Endodermal cell (in vitro differentiated cells): ENCODE measurements at regions not wholly inside any gene's neighbourhood (a gene's known extent, or its start where the extent isn't known, plus 50 kb on each side); places are given as distances from the start of the nearest gene placed in this dataset.

Source experiments
- DNase-seq: peaks from one replicate; pipeline ENCODE4 v3.0.0-alpha.2; 2017
- H3K27ac ChIP-seq: 2 replicates; pipeline ENCODE4 v1.5.1; 2013; ENCODE audit warnings: mild to moderate bottlenecking, low read depth, low read length, moderate library complexity
- H3K27me3 ChIP-seq: 2 replicates; pipeline ENCODE4 v1.6.1; 2013; ENCODE audit warnings: mild to moderate bottlenecking, low read length, moderate library complexity; ENCODE audit not compliant: insufficient read depth, control insufficient read depth, poor library complexity, severe bottlenecking
- H3K36me3 ChIP-seq: 2 replicates; pipeline ENCODE4 v1.7.0; 2013; ENCODE audit warnings: mild to moderate bottlenecking, low read length, moderate library complexity; ENCODE audit not compliant: control insufficient read depth, insufficient read depth
- H3K4me1 ChIP-seq: one replicate; pipeline ENCODE4 v1.7.0; 2013; ENCODE audit warnings: low read length; ENCODE audit not compliant: control insufficient read depth, insufficient read depth
- H3K4me3 ChIP-seq: 2 replicates; pipeline ENCODE4 v1.5.1; 2013; ENCODE audit warnings: mild to moderate bottlenecking, low read length, moderate library complexity
- H3K9ac ChIP-seq: 2 replicates; pipeline ENCODE4 v1.6.1; 2013; ENCODE audit warnings: mild to moderate bottlenecking, low read length, moderate library complexity; ENCODE audit not compliant: poor library complexity, severe bottlenecking; ENCODE audit errors: extremely low read depth
- H3K9me3 ChIP-seq: 2 replicates; pipeline ENCODE4 v1.6.1; 2013; ENCODE audit warnings: mild to moderate bottlenecking, low read length, moderate library complexity; ENCODE audit not compliant: control insufficient read depth
- H3K27ac Mint-ChIP-seq: 2 replicates; pipeline ENCODE4 v1.8.0; 2020; ENCODE audit warnings: mixed read lengths
- H3K27me3 Mint-ChIP-seq: 2 replicates; pipeline ENCODE4 v1.8.0; 2021; ENCODE audit warnings: mild to moderate bottlenecking, mixed read lengths; ENCODE audit not compliant: insufficient read depth
- H3K36me3 Mint-ChIP-seq: 2 replicates; pipeline ENCODE4 v1.8.0; 2020; ENCODE audit warnings: low read depth, mixed read lengths
- H3K4me1 Mint-ChIP-seq: 2 replicates; pipeline ENCODE4 v1.8.0; 2020; ENCODE audit warnings: mixed read lengths
- H3K4me3 Mint-ChIP-seq: 2 replicates; pipeline ENCODE4 v1.8.0; 2020; ENCODE audit warnings: mild to moderate bottlenecking, moderate library complexity, mixed read lengths
- H3K9me3 Mint-ChIP-seq: 2 replicates; pipeline ENCODE4 v1.8.0; 2020; ENCODE audit warnings: mild to moderate bottlenecking, mixed read lengths
- WGBS, 2 experiments: methylation state at CpG; one replicate each; pipeline versions ENCODE4 v1.1.5 to v1.1.7; 2013; ENCODE audit warnings: missing lambda C conversion rate in 2 of 2, mixed read lengths in 1 of 2; ENCODE audit not compliant: insufficient coverage in 1 of 2, insufficient read length in 1 of 2; 5-methylcytosine and 5-hydroxymethylcytosine counted together
- TF ChIP-seq, protein P1 (sequence below): fragments of 200-600 bp; sonication (generic); conservative IDR thresholded peaks from 2 replicates; pipeline ENCODE4 v1.5.0; 2021; ENCODE audit warnings: antibody characterized with exemption, mild to moderate bottlenecking

- TF ChIP-seq, protein P1, sequence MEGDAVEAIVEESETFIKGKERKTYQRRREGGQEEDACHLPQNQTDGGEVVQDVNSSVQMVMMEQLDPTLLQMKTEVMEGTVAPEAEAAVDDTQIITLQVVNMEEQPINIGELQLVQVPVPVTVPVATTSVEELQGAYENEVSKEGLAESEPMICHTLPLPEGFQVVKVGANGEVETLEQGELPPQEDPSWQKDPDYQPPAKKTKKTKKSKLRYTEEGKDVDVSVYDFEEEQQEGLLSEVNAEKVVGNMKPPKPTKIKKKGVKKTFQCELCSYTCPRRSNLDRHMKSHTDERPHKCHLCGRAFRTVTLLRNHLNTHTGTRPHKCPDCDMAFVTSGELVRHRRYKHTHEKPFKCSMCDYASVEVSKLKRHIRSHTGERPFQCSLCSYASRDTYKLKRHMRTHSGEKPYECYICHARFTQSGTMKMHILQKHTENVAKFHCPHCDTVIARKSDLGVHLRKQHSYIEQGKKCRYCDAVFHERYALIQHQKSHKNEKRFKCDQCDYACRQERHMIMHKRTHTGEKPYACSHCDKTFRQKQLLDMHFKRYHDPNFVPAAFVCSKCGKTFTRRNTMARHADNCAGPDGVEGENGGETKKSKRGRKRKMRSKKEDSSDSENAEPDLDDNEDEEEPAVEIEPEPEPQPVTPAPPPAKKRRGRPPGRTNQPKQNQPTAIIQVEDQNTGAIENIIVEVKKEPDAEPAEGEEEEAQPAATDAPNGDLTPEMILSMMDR, result no peak
- WGBS, 2 experiments, result 45 to 59% methylated on average over 2 to 3 of the region's 3 CpGs
- Histone ChIP-seq H3K4me1 (peaks cover 4% of the 10 kb centered on the region), H3K27me3 (no peaks in the 10 kb centered on the region), H3K36me3 (no peaks in the 10 kb centered on the region), H3K4me3 (no peak overlapping the region), H3K9me3 (peaks cover 16% of the 10 kb centered on the region), H3K27ac (no peak overlapping the region), H3K9ac (no peak overlapping the region)
- H3K4me3 Mint-ChIP-seq, result no peak overlapping the region
- H3K4me1 Mint-ChIP-seq, result peaks cover 29% of the 10 kb centered on the region
- no peak for DNase-seq
- peaks cover 12% of the 10 kb centered on the region for H3K9me3 Mint-ChIP-seq
- H3K36me3 Mint-ChIP-seq, result no peaks in the 10 kb centered on the region
- peaks cover 2% of the 10 kb centered on the region for H3K27me3 Mint-ChIP-seq
- no peak overlapping the region for H3K27ac Mint-ChIP-seq
These were observed 114.4 kb upstream of the RAB3GAP2 start for GRCh38 chr1:220386494-220387195.

DNA sequence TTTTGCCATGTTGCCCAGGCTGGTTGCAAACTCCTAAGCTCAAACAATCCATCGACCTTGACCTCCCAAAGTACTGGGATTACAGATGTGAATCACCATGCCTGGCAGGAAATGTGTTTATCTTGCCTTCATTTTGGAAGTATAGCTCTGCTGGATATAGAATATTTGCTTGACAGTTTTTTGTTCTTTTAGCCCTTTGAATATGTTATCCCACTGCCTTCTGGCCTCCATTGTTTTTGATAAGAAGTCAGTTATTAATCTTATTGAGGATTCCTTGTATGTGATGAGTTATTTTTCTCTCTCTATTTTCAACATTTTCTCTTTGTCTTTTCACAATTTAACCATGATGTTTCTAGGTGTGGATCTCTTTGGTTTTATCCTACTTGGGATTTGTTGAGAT, 112.9 kb upstream of the RAB3GAP2 start:
- WGBS, 2 experiments, result 86 to 96% methylated on average over 1 of the region's 1 CpG
- Histone ChIP-seq H3K9me3 (peaks cover 20% of the 10 kb centered on the region), H3K36me3 (no peaks in the 10 kb centered on the region), H3K4me3 (no peak overlapping the region), H3K9ac (no peak overlapping the region), H3K27me3 (no peaks in the 10 kb centered on the region), H3K4me1 (peaks cover 4% of the 10 kb centered on the region), H3K27ac (no peak overlapping the region)
- Mint-ChIP-seq H3K4me1 (peaks cover 25% of the 10 kb centered on the region), H3K4me3 (no peak overlapping the region), H3K27ac (no peak overlapping the region), H3K27me3 (peaks cover 5% of the 10 kb centered on the region), H3K9me3 (peaks cover 25% of the 10 kb centered on the region), H3K36me3 (no peaks in the 10 kb centered on the region)
- TF ChIP-seq, protein P1, result no peak
- DNase-seq, result no peak

- Histone ChIP-seq H3K4me1 (peaks cover 4% of the 10 kb centered on the region), H3K9me3 (peaks cover 20% of the 10 kb centered on the region), H3K36me3 (no peaks in the 10 kb centered on the region), H3K4me3 (no peak overlapping the region), H3K27ac (no peak overlapping the region), H3K27me3 (no peaks in the 10 kb centered on the region), H3K9ac (no peak overlapping the region)
- DNase-seq, result no peak
- WGBS, 2 experiments, result 75 to 83% methylated on average over 2 to 4 of the region's 4 CpGs
- H3K9me3 Mint-ChIP-seq, result peaks cover 31% of the 10 kb centered on the region
- peaks cover 25% of the 10 kb centered on the region for H3K4me1 Mint-ChIP-seq
- peaks cover 5% of the 10 kb centered on the region for H3K27me3 Mint-ChIP-seq
- H3K36me3 Mint-ChIP-seq, result no peaks in the 10 kb centered on the region
- TF ChIP-seq, protein P1, result no peak
- no peak overlapping the region for H3K4me3 Mint-ChIP-seq
- no peak overlapping the region for H3K27ac Mint-ChIP-seq
These were observed 110.7 kb upstream of the RAB3GAP2 start for GRCh38 chr1:220382994-220383393.
